ENCODE measurements at regions not wholly inside any gene's neighbourhood (a gene's known extent, or its start where the extent isn't known, plus 50 kb on each side); places are given as distances from the start of the nearest gene placed in this dataset.

DNA sequence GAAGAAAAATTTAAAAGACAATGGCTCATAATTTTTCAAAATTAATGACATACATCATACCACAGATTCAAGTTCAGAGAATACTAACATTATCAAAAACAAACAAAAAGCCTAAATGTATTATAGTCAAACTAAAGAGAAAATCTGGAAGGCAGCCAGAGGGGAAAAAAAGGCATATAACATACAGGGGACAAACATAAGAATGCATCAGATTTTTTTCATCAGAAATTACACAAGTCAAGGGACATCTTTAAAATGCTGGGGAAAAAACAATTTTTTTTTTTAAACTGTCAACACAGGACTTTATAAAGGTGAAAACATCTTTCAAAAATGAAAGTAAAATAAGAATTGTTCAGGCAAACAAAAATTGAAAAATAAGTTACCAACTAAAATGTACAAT is 478.4 kb upstream of the PLXNA2 start:
- TF ChIP-seq, protein P1, sequence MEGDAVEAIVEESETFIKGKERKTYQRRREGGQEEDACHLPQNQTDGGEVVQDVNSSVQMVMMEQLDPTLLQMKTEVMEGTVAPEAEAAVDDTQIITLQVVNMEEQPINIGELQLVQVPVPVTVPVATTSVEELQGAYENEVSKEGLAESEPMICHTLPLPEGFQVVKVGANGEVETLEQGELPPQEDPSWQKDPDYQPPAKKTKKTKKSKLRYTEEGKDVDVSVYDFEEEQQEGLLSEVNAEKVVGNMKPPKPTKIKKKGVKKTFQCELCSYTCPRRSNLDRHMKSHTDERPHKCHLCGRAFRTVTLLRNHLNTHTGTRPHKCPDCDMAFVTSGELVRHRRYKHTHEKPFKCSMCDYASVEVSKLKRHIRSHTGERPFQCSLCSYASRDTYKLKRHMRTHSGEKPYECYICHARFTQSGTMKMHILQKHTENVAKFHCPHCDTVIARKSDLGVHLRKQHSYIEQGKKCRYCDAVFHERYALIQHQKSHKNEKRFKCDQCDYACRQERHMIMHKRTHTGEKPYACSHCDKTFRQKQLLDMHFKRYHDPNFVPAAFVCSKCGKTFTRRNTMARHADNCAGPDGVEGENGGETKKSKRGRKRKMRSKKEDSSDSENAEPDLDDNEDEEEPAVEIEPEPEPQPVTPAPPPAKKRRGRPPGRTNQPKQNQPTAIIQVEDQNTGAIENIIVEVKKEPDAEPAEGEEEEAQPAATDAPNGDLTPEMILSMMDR (IDR thresholded peaks at IDR 0.05; ENCODE audit: insufficient read depth, low read depth, low read length) = no peak
- TF ChIP-seq EZH2 (IDR thresholded peaks at IDR 0.05; ENCODE audit: insufficient read depth, low read length) = no peak
